Activated CD4-positive, CD25-positive, alpha-beta regulatory T cell treated with anti-CD3 and anti-CD28 coated beads, Interleukin-2, amount 50 U/mL, for 72 hours (primary cell): ENCODE measurements at regions not wholly inside any gene's neighbourhood (a gene's known extent, or its start where the extent isn't known, plus 50 kb on each side); places are given as distances from the start of the nearest gene placed in this dataset.

ENCODE experiments used
- DNase-seq: peaks from one replicate; pipeline ENCODE4 v3.0.0; 2021

DNA sequence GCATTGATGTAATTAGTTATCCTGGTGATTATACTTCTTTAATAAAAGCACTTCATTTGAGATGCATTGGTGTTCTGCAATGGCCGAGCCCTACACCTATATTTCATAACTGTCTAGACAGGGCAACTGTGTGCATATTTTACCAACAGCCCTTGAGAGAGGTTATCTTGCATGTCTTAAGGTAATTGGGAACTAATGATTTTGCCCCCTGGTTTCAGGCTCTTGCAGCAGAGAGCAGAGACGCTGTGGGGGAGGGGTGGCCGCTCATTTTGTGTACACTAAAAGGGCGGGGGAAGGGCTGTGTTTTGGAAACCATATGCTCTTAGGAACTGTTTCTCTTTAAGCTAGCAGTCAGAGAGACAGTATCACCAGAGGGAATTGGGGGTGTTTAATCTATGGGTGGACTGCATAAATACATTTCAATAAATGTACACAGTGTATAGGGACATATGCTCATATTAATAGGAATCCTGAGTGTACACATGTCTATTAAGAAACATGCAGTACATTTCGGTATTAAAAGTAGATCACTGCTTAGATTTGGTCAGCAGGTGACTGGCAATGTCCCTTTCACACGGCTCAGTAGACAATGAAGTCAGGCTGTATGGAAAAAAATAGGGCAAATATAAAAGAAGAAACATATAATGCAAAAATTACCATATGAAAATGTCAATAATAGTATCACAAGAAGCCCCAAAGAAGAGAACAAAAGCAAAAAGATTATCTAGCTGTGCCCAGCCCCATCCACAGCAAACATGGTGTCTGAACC is 402.9 kb upstream of the CITED2 start:
- no peak for DNase-seq

DNA sequence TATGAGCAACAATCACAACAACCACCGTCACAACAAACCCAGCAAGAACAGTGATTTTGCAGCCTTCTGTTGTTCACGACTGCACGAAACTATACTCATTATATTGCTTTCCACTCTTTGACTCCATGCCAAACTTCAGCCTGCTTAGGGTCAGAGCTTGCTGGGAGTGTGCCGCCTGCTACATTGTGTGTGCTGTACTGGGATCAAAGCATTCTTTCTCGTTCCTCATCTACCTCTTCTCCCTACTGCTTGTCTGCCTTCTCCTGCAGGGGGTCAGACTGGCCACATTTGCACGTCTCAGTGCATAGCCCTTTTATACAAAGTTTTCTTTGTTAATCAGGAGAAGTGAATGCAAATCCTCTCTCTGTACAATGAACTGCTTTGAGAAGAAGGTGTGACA is 401.6 kb upstream of the CITED2 start:
- no peak for DNase-seq

- DNase-seq: no peak
Observed at GRCh38 chr6:139768196-139768595, 393.7 kb upstream of the CITED2 start.

- no peak for DNase-seq
Observed at GRCh38 chr6:139766796-139767195, 392.3 kb upstream of the CITED2 start.

- no peak for DNase-seq
Observed at GRCh38 chr6:139765825-139766285, 391.4 kb upstream of the CITED2 start.

DNA sequence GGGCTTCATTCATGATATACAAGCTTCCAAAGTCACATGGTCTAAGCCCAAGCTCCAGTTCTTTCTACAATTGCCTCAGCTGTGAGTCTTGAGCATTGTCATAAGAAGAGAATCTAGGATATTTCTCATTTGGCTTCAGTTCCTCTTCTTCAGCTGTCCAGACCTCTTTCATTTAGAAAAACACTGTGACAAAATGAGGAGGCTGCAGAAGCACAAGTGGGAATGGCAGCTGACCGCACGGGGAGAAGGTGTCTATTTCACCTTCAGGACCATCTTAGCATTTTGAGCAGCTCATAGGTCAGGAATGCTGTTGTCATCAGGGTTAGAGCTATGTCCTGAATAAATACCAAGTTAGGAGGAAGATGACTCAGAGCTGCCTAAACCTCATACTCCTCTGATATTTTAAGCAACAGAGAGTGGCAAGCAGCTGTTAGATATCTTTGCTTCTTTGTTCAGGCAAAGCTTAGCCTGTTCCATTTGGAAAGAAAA is 390.1 kb upstream of the CITED2 start:
- DNase-seq: no peak

GRCh38 chr6:139763468-139764210 is 389.2 kb upstream of the CITED2 start:
- DNase-seq: no peak

- DNase-seq: no peak
Observed at GRCh38 chr6:139762587-139763031, 388.2 kb upstream of the CITED2 start.

DNA sequence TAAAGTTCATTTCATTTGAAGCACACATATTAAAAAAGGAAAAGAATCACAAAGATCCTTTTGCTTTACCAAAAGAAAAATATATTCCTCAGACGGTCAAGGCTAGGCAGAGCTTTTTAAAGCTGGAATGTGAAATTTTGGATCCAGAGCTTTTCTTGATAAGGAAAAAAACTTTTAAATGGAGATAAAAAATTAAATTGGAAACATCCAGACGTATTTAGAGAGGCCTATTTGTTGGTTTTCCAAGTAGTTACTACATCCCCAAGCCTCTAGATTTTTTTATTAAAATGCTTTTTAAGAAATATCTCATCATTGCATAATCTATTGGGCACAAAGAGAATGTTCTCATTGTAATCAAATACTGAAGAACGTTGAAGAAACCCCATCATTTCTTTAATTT is 385.7 kb upstream of the CITED2 start:
- DNase-seq: no peak

- DNase-seq: no peak
Observed at GRCh38 chr6:139759086-139759485, 384.6 kb upstream of the CITED2 start.

DNA sequence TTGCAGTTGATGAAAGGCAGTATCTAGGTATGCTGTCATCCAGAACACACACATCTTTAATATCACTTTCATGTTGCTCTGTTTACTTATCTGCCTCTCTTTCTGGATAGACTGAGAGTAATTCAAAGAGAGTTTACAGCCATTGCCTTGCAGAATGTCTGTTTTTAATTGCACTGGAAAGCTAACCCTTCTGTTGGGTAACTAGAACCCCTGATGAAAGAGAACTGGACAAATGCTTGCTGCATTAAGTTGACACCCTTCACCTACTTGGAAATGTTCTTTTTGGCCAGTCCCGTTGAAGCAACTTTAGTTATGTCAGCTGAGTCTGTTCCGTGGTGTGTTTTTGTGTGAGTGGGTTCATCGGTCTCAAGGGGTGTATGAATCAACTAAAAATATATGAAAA is 383.8 kb upstream of the CITED2 start:
- DNase-seq: no peak

DNA sequence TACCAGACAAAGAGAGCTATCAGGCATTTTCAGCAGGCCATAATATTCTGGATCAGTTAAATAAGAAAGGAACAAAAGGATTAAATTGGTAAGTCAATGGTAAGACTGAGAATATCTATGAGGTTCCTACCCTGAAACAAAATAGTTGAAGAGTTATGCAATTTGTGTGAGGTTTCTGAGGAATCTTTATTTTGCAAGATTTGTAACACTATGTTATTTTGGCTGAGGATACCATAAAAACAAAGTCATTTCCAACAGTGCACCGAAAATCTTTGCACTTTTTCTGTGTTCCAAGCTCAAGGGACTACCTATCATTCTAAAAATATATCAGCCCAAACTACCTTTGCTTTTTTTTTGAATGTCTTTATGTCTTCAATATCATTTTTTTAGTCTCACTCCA is 383.3 kb upstream of the CITED2 start:
- no peak for DNase-seq

DNA sequence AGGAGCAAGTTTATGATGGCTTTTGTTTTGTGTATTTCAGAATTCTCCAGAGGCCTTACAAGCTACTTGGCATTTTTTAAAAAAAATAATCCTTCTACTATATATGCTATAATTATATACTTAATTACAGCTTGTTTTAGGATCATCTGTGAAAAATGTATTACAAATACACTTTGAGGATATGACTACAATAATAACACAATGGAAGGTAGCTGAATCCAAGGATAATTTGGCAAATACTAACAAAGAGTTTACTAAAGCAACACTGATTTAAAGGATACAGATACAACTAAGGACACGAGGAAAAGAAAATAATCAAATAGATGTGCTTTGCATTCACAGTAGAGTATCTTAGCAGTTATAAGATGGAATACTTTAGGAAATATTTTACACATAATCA is 381.9 kb upstream of the CITED2 start:
- no peak for DNase-seq

- no peak for DNase-seq
Observed at GRCh38 chr6:139754898-139755775, 380.7 kb upstream of the CITED2 start.

DNA sequence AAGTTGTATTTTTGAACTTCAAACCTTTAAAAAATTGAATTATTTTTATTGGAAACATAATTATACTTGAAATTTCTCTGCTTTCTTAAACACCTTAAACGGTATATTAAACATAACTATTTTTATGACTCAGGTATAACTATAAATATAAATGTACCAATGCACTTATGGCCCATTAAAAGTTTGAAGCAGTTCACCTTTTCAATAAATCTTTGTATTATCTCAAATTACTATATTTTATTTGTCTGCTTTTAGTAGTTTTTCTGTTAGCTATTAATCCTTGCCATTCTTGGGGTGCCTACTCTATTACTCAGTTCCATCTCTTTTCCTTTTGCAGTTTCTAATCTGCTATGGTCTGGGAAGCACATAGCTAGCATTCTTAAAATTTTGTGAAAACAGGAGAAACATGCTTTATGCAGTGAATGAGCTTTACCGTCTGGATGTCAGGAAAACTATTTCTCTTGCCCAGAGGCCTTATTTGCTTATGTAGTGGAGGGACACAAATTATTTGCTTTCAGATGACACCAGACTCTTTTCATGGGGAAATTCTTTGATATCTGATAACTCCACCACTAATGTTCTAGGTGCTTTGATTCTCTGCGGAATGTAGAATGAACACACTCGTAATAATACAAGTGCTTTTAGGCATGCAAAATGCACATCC is 378.9 kb upstream of the CITED2 start:
- no peak for DNase-seq

DNA sequence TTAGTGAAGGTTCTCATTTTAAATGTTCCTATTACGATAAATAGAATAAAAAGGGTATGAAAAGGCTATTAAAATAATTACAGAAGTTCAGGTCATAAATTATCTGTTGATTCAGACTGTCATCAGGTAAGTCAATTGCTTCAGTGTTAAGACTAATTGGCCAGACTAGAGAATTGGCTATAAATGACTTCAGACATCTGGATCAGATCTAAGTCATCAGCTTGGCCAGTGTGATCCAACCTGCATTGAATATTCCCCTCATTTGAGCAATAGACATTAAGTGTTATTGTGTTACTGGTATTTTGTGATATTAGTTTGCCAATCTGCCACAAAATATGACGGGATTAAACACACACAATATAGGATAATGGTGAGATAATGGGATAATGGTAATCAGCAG is 377.6 kb upstream of the CITED2 start:
- DNase-seq: no peak

DNA sequence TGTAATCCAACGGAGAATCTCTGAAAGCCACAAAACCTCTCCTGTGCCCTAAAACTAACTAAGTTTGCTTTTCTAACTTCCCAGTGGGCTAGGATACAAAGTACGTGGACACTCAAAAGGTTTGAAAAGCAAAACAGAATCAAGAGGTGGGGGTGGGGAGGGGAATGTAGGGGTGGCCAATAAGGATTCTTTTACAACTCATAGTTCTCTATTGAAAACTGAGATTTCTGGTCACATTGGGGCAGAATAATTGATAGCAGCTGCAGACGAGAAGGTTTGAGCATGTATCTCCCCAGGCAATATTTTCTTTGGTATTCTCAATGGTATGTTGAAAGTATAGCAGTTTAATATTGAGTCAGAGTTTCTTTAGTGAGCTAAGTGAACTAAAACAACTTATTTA is 376.7 kb upstream of the CITED2 start:
- no peak for DNase-seq

GRCh38 chr6:139748353-139749146 is 374.1 kb upstream of the CITED2 start:
- DNase-seq: no peak

DNA sequence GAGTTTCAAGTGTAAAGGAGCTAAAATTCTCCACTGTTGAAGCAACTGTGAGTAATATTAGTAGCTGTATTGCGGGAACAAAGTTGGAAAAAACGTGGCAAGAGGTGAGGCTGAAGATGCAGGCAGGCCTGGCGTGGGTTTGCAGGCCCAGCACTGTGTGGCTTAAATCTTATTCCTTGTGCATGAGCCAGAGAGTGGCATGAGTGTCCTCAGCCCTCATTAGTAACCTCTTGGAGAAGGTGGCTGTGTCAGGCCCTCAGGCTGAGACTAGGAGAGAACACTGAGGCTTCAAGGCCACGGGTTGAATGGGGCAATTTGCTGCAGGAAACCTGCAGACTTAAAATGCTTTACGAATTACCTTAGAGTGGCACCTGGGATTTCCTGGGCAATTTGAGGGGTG is 372.7 kb upstream of the CITED2 start:
- no peak for DNase-seq

DNA sequence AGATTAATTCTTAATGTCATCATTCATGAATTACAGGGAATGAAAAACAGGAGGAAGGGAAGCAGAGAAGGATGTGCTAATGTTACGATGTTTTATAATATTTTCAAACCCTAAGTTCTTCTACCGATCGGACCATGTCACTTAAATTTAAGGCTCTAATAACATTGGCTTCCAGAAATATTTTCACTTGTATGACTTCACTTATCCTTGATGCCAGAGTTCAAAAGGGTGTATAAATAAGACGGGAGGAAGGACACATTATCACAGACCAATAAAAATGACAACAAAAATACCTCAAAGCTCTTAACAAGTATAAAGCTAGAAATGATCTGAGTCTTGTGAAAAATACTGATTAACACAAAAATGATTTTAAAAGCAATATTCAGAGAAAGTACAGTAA is 370.4 kb upstream of the CITED2 start:
- DNase-seq: no peak

GRCh38 chr6:139743664-139744437 is 369.4 kb upstream of the CITED2 start:
- no peak for DNase-seq
